Neuronal stem cell (in vitro differentiated cells): ENCODE measurements at regions not wholly inside any gene's neighbourhood (a gene's known extent, or its start where the extent isn't known, plus 50 kb on each side); places are given as distances from the start of the nearest gene placed in this dataset.

Experiments
- DNase-seq: peaks from one replicate; pipeline ENCODE4 v3.0.0-alpha.2; 2013; ENCODE audit warnings: low spot score
- H2AFZ ChIP-seq: one replicate; pipeline ENCODE4 v1.6.1; 2013; ENCODE audit warnings: mild to moderate bottlenecking, low read length, inconsistent platforms
- H2AK5ac ChIP-seq: 2 replicates; pipeline ENCODE4 v1.6.1; 2013; ENCODE audit warnings: low read depth, mild to moderate bottlenecking, inconsistent platforms, low read length, moderate library complexity, mixed read lengths
- H2BK120ac ChIP-seq: 2 replicates; pipeline ENCODE4 v1.6.1; 2013; ENCODE audit warnings: low read depth, mild to moderate bottlenecking, inconsistent platforms, low read length, moderate library complexity, mixed read lengths
- H2BK12ac ChIP-seq: one replicate; pipeline ENCODE4 v1.6.1; 2013; ENCODE audit warnings: low read length, inconsistent platforms
- H2BK15ac ChIP-seq: 2 replicates; pipeline ENCODE4 v1.6.1; 2013; ENCODE audit warnings: mild to moderate bottlenecking, low read length, inconsistent platforms, mixed read lengths
- H2BK5ac ChIP-seq: one replicate; pipeline ENCODE4 v1.6.1; 2013; ENCODE audit warnings: inconsistent platforms, mild to moderate bottlenecking, low read length, moderate library complexity
- H3K14ac ChIP-seq: one replicate; pipeline ENCODE4 v1.6.1; 2013; ENCODE audit warnings: low read length, inconsistent platforms
- H3K18ac ChIP-seq: 2 replicates; pipeline ENCODE4 v1.6.1; 2013; ENCODE audit warnings: low read length, inconsistent platforms
- H3K23ac ChIP-seq: 2 replicates; pipeline ENCODE4 v1.6.1; 2013; ENCODE audit warnings: low read depth, mild to moderate bottlenecking, mixed read lengths, low read length, inconsistent platforms; ENCODE audit not compliant: poor library complexity
- H3K27ac ChIP-seq: replicated peaks from 3 replicates; pipeline ENCODE4 v1.5.1; 2013; ENCODE audit warnings: low read length, inconsistent platforms
- H3K27me3 ChIP-seq, 3 experiments: 2 replicates each; pipeline ENCODE4 v1.6.1; 2013; ENCODE audit warnings: low read length in 3 of 3, mild to moderate bottlenecking in 2 of 3, inconsistent platforms in 1 of 3, low read depth in 1 of 3, mixed read lengths in 1 of 3, moderate library complexity in 1 of 3; ENCODE audit not compliant: control insufficient read depth in 3 of 3, insufficient read depth in 3 of 3
- H3K36me3 ChIP-seq, 2 donors: replicated peaks in 1 of 2; 2 replicates each; pipeline ENCODE4 v1.6.1; 2013; ENCODE audit warnings: low read length in 2 of 2; ENCODE audit not compliant: control insufficient read depth in 2 of 2, insufficient read depth in 2 of 2
- H3K4ac ChIP-seq: 2 replicates; pipeline ENCODE4 v1.6.1; 2013; ENCODE audit warnings: inconsistent platforms, mild to moderate bottlenecking, low read length, moderate library complexity
- H3K4me1 ChIP-seq, 2 donors: 1 replicate in 1 of 2; 2 replicates in 1 of 2; pipeline ENCODE4 v1.6.1; 2013; ENCODE audit warnings: low read length in 2 of 2, low read depth in 1 of 2; ENCODE audit not compliant: control insufficient read depth in 2 of 2, insufficient read depth in 1 of 2
- H3K4me2 ChIP-seq: one replicate; pipeline ENCODE4 v1.6.1; 2013; ENCODE audit warnings: mild to moderate bottlenecking, low read length, inconsistent platforms; ENCODE audit not compliant: insufficient read depth, poor library complexity, severe bottlenecking
- H3K4me3 ChIP-seq, 2 donors: 2 replicates each; pipeline ENCODE4 v1.5.1; 2013; ENCODE audit warnings: low read length in 2 of 2, mild to moderate bottlenecking in 2 of 2, inconsistent platforms in 1 of 2, moderate library complexity in 1 of 2
- H3K79me1 ChIP-seq: one replicate; pipeline ENCODE4 v1.6.1; 2013; ENCODE audit warnings: low read depth, mild to moderate bottlenecking, inconsistent platforms, low read length, moderate library complexity
- H3K9ac ChIP-seq: one replicate; pipeline ENCODE4 v1.6.1; 2013; ENCODE audit warnings: mild to moderate bottlenecking, low read depth, low read length, inconsistent platforms; ENCODE audit not compliant: poor library complexity
- H3K9me3 ChIP-seq, 2 donors: replicated peaks in 1 of 2; 2 replicates each; pipeline versions ENCODE3 to v1.6.1; 2013; ENCODE audit warnings: low read length in 2 of 2, mild to moderate bottlenecking in 2 of 2, inconsistent platforms in 1 of 2, low read depth in 1 of 2, mixed read lengths in 1 of 2, moderate library complexity in 1 of 2; ENCODE audit not compliant: control insufficient read depth in 2 of 2, insufficient read depth in 1 of 2
- H4K8ac ChIP-seq: one replicate; pipeline ENCODE4 v1.6.1; 2013; ENCODE audit warnings: low read depth, mild to moderate bottlenecking, inconsistent platforms, low read length, moderate library complexity
- H4K91ac ChIP-seq: one replicate; pipeline ENCODE4 v1.6.1; 2013; ENCODE audit warnings: low read length, low read depth, mild to moderate bottlenecking, inconsistent platforms; ENCODE audit not compliant: poor library complexity
- WGBS, 2 donors: extraction: QIAGEN DNeasy Blood & Tissue Kit; methylation state at CpG; one replicate each; pipeline ENCODE4 v1.1.7; 2013; ENCODE audit warnings: missing lambda C conversion rate in 2 of 2, mixed read lengths in 1 of 2; ENCODE audit not compliant: insufficient read length in 2 of 2, insufficient replicate concordance in 1 of 2; ENCODE audit errors: extremely low coverage in 2 of 2; 5-methylcytosine and 5-hydroxymethylcytosine counted together

- no peak overlapping the region for H3K27ac ChIP-seq
- no peaks in the 10 kb centered on the region for H3K36me3 ChIP-seq
- no peak overlapping the region for H3K4me3 ChIP-seq
- peak overlapping the region; percentile 28 for H2AK5ac ChIP-seq
- no peak overlapping the region for H3K23ac ChIP-seq
- H2BK5ac ChIP-seq = no peak overlapping the region
- no peaks in the 10 kb centered on the region for H3K79me1 ChIP-seq
- H2BK15ac ChIP-seq = no peak overlapping the region
- no peak overlapping the region for H3K9ac ChIP-seq
- no peak overlapping the region for H3K4me2 ChIP-seq
- no peak overlapping the region for H4K8ac ChIP-seq
- no peak for DNase-seq
- H3K14ac ChIP-seq = peak overlapping the region; percentile 89
- peaks cover 0 to 2% of the 10 kb centered on the region in 2 donors for H3K9me3 ChIP-seq
- peaks cover 0 to 3% of the 10 kb centered on the region in 2 donors for H3K4me1 ChIP-seq
- H2AFZ ChIP-seq = no peak overlapping the region
- H3K4ac ChIP-seq = no peak overlapping the region
- no peak overlapping the region for H2BK12ac ChIP-seq
- no peak overlapping the region for H4K91ac ChIP-seq
- no peak overlapping the region for H2BK120ac ChIP-seq
- peak overlapping the region; percentile 28 for H3K18ac ChIP-seq
- WGBS, 2 donors = no CpG with 5 or more reads among the region's 15 CpGs
- H3K27me3 ChIP-seq = peaks cover 0 to 8% (median 0%) of the 10 kb centered on the region in 3 experiments
Measured at GRCh38 chr5:180441564-180442051, 52.6 kb upstream of the CNOT6 start.
